ENCODE measurements at regions not wholly inside any gene's neighbourhood (a gene's known extent, or its start where the extent isn't known, plus 50 kb on each side); places are given as distances from the start of the nearest gene placed in this dataset.

DNA sequence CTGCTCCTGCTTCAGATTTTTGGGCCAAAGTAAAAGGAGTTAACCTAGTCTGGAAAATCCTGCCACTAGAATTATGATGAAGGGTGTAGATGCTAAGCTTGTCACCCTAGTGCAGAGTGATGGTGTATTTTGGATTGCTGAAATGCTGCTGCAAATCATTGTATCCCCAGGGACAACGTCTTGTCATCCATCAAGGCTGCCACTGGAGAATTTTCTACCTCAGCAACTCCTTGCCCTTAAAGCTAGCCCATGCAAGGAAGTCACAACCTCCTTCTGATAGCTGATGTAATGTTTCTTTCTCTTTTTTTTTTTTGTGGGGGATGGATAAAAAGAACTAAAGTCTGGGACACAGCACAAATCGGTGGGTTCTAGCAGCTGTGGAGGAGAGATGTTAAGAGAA, 139.4 kb upstream of the FRMD6 start:
- no peak for DNase-seq (ENCODE audit: low read depth)

DNA sequence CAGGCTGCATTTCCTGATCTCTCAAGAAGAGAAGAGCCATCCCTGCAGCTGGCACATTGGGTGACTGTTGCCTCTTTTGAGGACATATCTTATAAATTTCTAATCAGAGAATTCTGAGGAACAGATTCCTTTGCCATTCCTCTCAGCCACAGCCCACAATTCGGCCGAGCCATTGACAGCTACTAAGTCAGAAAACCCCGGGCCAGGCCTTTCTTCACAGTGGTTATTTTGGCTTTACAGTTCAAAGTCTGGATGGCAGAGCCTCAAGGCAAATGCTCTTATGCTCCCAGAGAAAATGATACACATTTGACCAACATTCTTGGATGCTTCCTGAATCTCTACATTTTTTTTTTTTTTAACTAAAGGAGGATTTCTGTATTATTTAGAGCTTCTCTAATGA, 138.4 kb upstream of the FRMD6 start:
- DNase-seq (ENCODE audit: low read depth), result no peak

DNA sequence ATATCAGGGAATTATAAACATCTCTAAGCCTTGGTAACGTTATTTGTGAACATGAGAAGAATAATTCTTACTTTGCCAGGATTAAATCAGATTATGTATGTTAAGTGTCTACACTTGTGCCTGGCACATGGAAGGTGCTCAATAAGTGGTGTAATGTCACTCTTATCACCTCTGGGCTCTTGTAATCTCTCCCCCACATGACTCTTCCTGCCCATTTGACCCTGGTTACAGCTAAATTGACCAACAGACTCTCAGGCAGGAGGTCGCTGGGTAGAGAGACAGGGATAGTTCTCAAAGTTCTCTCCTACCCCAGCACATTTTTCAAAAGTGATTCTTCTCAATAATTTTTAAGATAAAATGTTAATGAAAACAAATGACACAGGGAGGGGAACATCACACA, 137.8 kb upstream of the FRMD6 start:
- no peak for DNase-seq (ENCODE audit: low read depth)

GRCh38 chr14:51515611-51516010, 136.1 kb upstream of the FRMD6 start:
- DNase-seq (ENCODE audit: low read depth), result no peak

DNA sequence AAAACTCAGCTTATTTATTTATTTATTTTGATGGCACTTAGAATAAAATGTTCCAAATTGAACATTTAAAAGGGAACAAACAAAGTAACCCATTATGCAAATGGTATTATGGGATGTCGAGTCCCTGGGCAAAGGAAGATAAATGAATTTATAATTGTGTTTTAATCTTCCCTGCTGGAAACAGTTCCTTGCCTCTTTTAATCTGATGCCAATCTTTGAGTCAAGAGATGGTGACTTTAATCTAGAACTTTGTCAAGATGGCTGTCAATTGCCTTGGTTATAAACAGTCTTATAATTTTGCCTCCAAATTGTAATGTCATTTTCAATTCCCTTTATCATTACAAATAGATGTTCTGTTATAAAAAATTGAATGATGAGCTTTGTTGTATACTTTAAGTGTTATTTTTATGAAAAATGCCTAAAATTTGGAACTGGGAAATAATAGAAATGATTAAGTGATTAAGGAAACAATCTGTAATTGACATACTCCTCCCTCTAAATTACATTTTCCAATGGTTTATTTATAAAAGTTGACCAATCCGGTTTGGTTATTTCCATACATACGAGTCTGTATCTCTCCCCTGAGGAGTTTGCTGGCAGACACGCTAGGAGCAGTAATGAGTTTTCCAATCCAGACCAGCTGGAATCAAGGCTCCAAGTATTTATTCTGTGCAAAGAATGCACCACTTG, 134.9 kb upstream of the FRMD6 start:
- DNase-seq (ENCODE audit: low read depth), result no peak

GRCh38 chr14:51518280-51518679, 133.4 kb upstream of the FRMD6 start:
- no peak for DNase-seq (ENCODE audit: low read depth)

- no peak for DNase-seq (ENCODE audit: low read depth)
These were observed 133.0 kb upstream of the FRMD6 start for GRCh38 chr14:51518711-51519110.

GRCh38 chr14:51520087-51520486, 131.6 kb upstream of the FRMD6 start:
- no peak for DNase-seq (ENCODE audit: low read depth)

DNA sequence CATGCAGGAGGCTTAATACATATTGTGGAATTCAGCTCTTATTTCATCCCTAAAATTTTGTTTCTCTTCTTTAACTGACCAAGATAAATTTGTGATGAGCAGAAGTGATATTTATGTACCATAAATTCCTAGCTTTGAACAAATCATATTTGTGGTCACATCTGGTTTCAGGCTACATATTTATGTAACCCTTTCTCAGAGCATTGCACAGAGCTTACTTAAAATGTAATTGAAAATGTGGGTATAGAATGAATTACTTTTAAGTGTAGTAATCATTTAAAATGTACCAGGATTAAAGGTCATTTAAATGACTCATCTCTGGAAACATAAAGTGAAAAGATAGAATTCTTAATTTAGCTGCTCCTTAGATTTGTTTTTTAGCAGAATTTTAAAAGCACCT, 129.9 kb upstream of the FRMD6 start:
- DNase-seq (ENCODE audit: low read depth), result no peak

DNA sequence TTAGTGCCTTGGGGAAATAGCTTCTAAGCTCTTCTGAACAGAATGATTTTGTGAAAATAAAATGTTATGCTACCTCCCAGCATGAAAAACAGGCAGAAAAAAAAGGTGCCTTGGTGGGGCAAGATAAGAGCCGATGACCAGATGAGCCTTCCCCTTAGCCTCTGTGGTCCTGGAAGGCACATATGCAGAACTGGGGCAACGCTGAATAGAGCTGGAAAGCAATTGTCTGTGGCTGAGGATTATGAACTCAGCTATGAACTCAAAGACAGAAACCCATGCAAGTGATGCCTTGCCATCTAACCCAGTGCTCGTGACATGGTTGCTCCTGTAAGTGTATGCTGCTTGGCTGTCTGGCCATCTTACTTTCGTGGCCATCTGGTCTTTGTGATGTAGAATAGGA, 128.5 kb upstream of the FRMD6 start:
- no peak for DNase-seq (ENCODE audit: low read depth)

GRCh38 chr14:51525739-51526138, 126.0 kb upstream of the FRMD6 start:
- no peak for DNase-seq (ENCODE audit: low read depth)

GRCh38 chr14:51527073-51527472, 124.6 kb upstream of the FRMD6 start:
- DNase-seq (ENCODE audit: low read depth), result no peak

GRCh38 chr14:51529736-51530135, 122.0 kb upstream of the FRMD6 start:
- DNase-seq (ENCODE audit: low read depth), result no peak

- DNase-seq (ENCODE audit: low read depth), result no peak
These were observed 118.5 kb upstream of the FRMD6 start for GRCh38 chr14:51533160-51533559.

DNA sequence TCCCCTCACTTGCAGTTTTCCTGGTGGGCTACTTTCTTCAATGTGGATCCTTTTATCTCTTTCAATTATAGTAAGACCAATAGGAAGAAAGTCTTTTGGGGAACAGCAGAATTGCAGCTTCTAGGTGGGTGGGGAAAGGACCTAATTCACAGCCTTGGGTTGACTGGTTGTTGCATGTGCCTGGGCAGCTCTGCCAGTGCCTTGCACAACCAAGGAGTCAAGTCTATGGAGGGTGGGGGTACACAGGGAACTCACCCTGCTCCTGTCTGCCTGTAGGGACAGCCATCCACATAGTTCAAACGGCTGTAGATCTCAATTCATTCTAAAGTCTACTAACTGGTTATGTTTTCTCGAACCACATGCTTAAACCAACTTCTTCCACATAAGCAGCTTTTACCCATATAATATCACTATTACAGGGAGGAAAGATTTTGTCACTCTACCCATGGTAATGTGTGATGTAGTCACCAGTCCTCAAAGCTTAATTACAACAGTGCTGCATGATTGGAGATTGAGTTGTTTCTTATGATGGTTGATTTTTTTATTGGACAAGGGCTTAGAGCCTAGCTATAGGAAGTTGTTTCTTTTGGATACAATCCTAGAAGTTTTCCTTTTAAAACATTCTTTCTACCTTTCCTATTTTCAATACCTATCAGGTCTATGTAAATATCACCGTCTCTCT, 117.7 kb upstream of the FRMD6 start:
- no peak for DNase-seq (ENCODE audit: low read depth)

DNA sequence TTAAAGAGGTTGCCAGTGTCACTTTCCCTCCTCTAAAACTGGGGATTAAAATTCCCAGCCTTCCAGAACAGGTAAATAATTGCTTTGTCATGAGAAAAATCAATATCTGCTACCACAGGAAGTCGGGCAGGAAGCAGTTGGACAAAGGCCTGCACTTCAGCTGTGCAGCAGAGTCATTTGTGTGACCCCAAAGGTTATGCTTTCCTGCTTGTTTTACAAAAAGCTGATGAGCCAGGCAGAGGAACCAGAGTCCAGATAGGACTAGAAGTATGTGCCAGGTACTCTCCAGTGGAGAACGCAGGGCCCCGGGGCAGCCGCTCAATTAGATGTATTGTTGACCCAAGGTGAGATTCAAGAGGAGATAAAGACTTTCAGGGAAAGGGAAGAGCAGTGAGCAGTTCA, 117.1 kb upstream of the FRMD6 start:
- no peak for DNase-seq (ENCODE audit: low read depth)

DNA sequence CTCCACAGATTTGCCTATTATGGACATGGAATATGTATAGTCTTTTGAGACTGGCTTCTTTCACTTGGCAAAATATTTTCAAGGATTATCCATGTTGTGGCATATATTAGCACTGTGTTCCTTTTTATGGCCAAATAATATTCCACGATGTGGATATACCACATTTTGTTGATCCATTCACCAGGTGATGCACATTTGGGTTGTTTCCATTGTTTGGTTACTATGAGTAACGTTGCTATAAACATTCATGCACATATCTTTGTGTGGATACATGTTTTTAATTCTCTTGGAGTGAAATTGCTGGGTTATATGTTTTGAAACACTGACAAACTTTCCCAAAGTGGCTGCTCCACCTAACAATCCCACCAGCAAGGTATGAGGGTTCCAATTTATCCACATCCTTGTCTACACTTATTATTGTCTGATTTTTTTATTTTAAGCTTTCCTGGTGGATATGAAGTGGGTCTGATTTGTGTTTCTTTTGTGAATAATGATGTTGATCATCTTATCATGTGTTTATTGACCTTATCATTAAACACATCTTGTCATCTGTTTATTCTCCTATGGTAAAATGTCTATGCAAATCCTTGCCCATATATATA, 116.2 kb upstream of the FRMD6 start:
- DNase-seq (ENCODE audit: low read depth), result no peak

GRCh38 chr14:51538973-51539372, 112.7 kb upstream of the FRMD6 start:
- DNase-seq (ENCODE audit: low read depth), result no peak

DNA sequence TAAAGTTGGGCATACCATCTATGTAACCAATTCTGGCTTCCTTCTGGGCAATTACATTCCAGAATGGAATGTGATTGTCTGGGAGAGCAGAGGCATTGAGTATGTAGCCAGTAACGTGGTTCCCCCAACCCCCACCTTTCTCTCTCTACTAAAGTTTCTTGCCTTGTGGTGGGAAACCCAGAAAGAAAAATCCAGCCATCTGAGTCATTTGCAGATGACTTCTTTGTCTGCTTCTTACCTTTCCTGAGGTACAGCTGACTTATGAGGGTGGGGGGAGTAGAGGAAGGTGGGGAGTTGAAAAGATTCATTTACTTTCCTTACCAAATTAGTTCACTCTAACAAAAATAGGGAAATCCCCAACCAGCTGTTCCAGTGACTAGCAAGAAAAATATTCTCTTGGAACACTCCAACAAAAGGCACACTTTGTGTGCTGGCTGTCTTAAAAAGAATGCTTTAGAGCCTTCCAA, 112.1 kb upstream of the FRMD6 start:
- DNase-seq (ENCODE audit: low read depth), result no peak

DNA sequence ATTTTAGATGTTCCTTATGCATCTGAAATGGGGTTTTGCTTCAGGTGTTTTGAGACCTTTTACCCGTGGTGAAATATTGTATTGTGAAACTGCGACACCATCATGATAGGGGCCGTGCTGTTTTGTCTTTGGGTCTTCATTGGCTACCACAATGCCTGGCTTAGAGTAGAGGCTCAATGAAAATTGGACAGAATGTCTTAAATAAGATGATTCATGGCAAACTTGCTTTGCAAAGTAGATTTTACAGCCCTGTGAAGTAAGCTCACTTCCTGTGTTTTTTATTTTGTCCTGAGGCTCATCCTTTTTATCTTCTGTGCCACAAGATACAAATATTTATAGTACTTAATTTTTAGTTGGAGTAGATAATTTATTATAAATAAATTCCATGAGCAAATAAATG, 111.3 kb upstream of the FRMD6 start:
- no peak for DNase-seq (ENCODE audit: low read depth)

DNA sequence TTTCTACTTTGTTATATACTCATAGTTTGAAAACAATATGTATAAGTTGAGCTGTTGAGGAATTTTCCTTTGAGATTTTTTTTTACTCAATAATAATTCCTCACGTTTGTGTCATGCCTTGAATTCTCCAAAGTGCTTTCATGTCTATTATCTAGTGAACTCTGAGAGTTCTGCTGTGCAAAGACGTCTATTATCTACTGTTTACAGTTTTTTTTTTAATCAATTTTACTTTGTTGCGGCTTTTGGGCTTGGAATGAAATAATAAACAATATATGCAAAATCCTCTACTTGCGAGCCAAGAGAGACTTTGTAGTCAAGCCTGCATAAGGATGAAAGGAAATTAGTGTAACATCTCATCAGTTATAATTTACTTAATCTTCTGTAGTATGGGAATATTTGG, 107.2 kb upstream of the FRMD6 start:
- no peak for DNase-seq (ENCODE audit: low read depth)

DNA sequence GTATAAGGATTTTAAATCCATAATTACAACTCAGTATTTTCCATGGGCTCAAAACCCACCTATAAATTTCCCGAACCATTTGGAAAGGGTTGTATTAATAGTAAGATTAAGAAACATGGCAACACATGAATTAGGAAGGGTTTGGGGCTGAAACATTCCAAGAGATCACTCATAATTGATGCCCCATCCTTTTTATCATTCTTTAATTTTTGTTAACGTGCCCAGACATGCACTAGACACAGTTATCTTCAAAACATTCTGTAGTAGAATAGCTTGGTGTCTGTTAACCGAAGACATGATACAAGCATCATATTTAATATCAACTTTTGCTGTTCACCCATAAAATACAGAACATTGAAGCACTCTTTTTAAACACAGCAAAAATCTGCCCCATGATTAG, 106.8 kb upstream of the FRMD6 start:
- DNase-seq (ENCODE audit: low read depth), result no peak

DNA sequence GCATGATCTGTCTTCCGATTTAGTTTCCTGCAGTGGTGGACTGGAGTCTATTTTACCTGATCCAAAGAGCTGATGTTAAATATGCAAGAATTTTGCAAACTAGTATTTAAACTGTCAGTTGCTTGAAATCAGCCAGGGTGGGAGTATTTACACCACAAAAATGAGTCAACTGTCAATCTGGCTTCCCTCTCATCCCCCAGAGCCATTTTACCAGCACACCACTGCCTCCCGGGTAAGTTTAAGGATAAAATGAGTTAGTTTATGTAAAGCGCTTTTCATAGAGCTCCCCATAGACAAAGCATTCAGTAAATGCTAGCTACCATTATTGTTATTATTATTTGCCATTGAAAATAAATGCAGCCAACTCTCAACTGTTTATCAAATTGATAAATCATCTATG, 106.3 kb upstream of the FRMD6 start:
- DNase-seq (ENCODE audit: low read depth), result no peak

GRCh38 chr14:51546099-51546498, 105.6 kb upstream of the FRMD6 start:
- no peak for DNase-seq (ENCODE audit: low read depth)

Data from T-helper 22 cell (primary cell).